ENCODE measurements at regions not wholly inside any gene's neighbourhood (a gene's known extent, or its start where the extent isn't known, plus 50 kb on each side); places are given as distances from the start of the nearest gene placed in this dataset.

DNA sequence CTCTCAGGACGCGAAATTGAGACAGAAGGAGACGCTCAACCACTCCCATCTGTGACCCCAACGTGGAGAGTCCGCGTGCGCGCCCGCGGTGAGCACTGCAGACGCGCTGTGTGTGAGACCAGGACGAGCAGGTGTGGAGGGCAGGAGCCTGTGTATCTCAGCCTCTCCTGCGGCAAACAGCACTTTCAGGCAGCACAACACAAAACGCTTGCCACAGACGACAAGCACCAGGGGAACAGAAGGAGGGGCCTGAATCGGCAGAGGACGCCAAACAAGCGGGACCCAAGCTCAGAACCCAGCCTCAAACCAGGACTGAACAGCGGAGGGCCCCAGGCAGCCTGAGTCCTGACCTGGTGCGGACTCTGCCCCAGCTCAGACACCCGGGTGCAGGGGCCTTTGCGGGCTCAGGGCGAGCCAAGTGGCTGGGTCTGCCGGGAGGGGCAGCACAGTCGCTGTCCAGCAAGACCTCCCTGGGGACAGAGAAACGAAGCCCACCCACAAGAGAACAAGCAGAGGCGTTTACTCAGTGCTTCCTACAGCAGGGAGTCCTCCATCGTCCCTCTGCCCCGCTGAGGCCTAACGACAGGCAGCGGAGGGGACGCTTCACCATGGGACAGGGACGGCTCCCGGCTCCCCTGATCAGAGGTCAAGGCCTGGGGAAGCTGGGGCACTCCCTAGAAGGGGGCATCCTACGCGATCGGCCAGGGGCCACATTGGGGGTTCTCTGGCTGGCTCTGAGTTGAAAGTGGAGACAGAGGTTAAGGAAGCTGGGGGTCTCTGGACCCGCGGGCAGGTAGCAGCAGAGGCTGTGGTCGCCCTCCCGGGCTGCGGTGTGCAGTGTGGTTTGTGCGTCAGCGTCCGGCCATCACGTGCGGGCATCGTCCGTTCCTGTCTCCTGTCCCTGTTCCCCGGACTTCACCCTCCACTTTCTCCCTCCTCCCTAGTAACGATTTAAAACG, 560.8 kb downstream of the BRD1 start:
- TF ChIP-seq, protein P1, sequence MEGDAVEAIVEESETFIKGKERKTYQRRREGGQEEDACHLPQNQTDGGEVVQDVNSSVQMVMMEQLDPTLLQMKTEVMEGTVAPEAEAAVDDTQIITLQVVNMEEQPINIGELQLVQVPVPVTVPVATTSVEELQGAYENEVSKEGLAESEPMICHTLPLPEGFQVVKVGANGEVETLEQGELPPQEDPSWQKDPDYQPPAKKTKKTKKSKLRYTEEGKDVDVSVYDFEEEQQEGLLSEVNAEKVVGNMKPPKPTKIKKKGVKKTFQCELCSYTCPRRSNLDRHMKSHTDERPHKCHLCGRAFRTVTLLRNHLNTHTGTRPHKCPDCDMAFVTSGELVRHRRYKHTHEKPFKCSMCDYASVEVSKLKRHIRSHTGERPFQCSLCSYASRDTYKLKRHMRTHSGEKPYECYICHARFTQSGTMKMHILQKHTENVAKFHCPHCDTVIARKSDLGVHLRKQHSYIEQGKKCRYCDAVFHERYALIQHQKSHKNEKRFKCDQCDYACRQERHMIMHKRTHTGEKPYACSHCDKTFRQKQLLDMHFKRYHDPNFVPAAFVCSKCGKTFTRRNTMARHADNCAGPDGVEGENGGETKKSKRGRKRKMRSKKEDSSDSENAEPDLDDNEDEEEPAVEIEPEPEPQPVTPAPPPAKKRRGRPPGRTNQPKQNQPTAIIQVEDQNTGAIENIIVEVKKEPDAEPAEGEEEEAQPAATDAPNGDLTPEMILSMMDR (IDR thresholded peaks at IDR 0.05; ENCODE audit: insufficient read depth, low read length, poor library complexity, severe bottlenecking) = no peak
- TF ChIP-seq EZH2phosphoT487 (conservative IDR thresholded peaks at IDR 0.05; ENCODE audit: low read length) = no peak
